ENCODE measurements at regions not wholly inside any gene's neighbourhood (a gene's known extent, or its start where the extent isn't known, plus 50 kb on each side); places are given as distances from the start of the nearest gene placed in this dataset.

DNA sequence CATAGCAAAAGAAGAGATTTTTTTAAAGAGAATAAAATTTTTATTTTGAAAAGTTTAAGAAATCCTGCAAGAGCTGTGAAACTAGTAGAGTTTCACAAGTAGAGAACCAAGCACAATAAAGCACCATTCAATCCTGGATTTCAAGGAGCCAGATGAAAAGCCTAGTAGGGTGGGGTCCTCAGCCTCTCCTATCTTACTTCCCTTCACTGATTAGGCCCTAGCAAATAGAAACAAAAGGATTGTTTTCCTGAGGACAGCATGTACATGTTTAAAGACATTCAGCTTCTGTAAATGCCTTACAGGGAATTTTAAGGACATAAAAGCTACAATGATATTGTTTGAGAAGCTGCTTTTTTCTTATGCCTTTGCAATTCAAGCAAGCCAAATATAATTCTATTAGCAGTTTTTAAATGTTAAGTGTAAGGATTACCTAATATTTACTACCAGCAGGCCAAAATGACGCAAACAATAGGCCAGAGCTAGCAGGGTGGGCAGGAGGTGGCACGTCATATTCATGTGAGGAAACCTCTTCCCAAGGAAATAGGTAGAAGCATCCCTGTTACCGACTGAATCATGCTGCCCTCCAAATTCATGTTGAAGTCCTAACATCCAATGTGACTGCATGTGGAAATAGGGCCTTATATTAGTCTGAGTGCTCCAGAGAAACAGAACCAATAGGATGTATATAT, 337.6 kb downstream of the MLLT3 start:
- H3K9me3 ChIP-seq (ENCODE audit: low read depth) = no peaks in the 10 kb centered on the region
- no peak for DNase-seq (ENCODE audit: low read depth in 1 of 2, low spot score in 1 of 2)
- H3K27ac ChIP-seq = no peak overlapping the region

DNA sequence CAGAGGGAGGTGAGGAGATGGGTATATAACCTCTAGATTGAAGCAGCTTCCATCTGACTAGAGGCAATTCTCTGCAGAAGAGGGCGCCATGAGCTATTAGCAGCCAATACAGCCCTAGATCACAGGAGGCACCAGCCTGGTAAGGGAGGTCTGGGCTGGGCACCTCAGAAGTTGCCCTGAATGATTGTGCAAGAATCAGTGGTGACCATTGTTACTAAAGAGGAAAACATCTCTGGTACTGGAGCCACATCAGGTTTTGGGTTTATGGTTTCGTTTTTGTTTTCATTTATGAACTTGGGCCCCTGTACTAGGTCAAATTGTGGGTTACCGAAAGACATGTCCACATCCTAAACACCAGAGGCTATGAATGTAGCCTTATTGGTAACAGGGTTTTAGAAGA, 342.0 kb downstream of the MLLT3 start:
- Histone ChIP-seq H3K9me3 (ENCODE audit: low read depth) (no peaks in the 10 kb centered on the region), H3K4me1 (ENCODE audit: low read depth) (no peaks in the 10 kb centered on the region), H3K27ac (no peak overlapping the region), H3K27me3 (no peaks in the 10 kb centered on the region), H3K4me3 (no peak overlapping the region), H3K36me3 (no peaks in the 10 kb centered on the region)
- TF ChIP-seq, protein P1, sequence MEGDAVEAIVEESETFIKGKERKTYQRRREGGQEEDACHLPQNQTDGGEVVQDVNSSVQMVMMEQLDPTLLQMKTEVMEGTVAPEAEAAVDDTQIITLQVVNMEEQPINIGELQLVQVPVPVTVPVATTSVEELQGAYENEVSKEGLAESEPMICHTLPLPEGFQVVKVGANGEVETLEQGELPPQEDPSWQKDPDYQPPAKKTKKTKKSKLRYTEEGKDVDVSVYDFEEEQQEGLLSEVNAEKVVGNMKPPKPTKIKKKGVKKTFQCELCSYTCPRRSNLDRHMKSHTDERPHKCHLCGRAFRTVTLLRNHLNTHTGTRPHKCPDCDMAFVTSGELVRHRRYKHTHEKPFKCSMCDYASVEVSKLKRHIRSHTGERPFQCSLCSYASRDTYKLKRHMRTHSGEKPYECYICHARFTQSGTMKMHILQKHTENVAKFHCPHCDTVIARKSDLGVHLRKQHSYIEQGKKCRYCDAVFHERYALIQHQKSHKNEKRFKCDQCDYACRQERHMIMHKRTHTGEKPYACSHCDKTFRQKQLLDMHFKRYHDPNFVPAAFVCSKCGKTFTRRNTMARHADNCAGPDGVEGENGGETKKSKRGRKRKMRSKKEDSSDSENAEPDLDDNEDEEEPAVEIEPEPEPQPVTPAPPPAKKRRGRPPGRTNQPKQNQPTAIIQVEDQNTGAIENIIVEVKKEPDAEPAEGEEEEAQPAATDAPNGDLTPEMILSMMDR (IDR thresholded peaks at IDR 0.05; ENCODE audit: low read depth, low read length) = no peak
- no peak for DNase-seq (ENCODE audit: low read depth in 1 of 2, low spot score in 1 of 2)

More for the DNA sequence above, 337.6 kb downstream of the MLLT3 start:
- Histone ChIP-seq H3K4me1 (ENCODE audit: low read depth) (no peaks in the 10 kb centered on the region), H3K36me3 (no peaks in the 10 kb centered on the region), H3K27me3 (no peaks in the 10 kb centered on the region), H3K4me3 (no peak overlapping the region)
- TF ChIP-seq, protein P1 (IDR thresholded peaks at IDR 0.05; ENCODE audit: low read depth, low read length) = no peak

DNA sequence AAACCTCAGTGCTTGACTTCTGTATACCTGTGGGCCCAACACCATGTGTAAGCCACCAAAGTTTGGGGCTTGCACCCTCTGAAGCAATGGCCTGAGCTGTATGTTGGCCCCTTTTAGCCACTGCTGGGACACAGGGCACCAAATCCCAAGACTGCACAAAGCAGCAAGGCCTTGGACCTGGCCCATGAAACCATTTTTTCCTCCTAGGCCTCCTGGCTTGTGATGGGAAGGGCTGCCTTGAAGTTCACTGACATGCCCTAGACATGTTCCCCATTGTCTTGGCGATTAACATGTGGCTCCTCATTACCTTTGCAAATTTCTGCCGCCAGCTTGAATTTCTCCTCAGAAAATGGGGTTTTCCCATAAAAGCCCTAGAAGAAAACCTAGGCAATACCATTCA, 345.5 kb downstream of the MLLT3 start:
- no peaks in the 10 kb centered on the region for H3K27me3 ChIP-seq

DNA sequence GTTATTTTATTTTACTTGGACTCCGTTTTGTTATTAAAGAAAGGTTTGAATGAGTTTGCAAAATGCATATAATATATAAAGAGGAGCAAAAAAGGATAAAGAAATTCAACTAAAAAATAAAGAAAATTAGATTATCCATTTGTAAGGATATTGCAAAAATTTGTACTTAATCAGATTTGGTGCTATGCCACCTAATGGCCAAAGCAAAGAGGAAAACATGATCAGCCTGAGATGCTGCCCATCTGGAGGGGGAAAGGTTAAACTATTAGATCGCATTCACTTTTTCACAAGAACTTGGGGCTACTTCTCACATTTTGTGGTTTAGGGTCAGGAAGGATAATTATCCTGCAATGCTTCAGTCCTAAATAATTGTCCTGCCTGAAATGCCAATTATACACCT, 350.6 kb downstream of the MLLT3 start:
- no peaks in the 10 kb centered on the region for H3K36me3 ChIP-seq
- no peaks in the 10 kb centered on the region for H3K9me3 ChIP-seq (ENCODE audit: low read depth)
- no peak overlapping the region for H3K4me3 ChIP-seq
- TF ChIP-seq, protein P1 (IDR thresholded peaks at IDR 0.05; ENCODE audit: low read depth, low read length) = no peak
- H3K27me3 ChIP-seq = no peaks in the 10 kb centered on the region
- no peak for DNase-seq (ENCODE audit: low read depth in 1 of 2, low spot score in 1 of 2)
- no peak overlapping the region for H3K27ac ChIP-seq
- peaks cover 5% of the 10 kb centered on the region for H3K4me1 ChIP-seq (ENCODE audit: low read depth)

More for the DNA sequence above, 345.5 kb downstream of the MLLT3 start:
- no peaks in the 10 kb centered on the region for H3K9me3 ChIP-seq (ENCODE audit: low read depth)
- H3K36me3 ChIP-seq = no peaks in the 10 kb centered on the region
- no peak overlapping the region for H3K27ac ChIP-seq
- TF ChIP-seq, protein P1 (IDR thresholded peaks at IDR 0.05; ENCODE audit: low read depth, low read length) = no peak
- no peak overlapping the region for H3K4me3 ChIP-seq
- DNase-seq (ENCODE audit: low read depth in 1 of 2, low spot score in 1 of 2) = no peak
- no peaks in the 10 kb centered on the region for H3K4me1 ChIP-seq (ENCODE audit: low read depth)

DNA sequence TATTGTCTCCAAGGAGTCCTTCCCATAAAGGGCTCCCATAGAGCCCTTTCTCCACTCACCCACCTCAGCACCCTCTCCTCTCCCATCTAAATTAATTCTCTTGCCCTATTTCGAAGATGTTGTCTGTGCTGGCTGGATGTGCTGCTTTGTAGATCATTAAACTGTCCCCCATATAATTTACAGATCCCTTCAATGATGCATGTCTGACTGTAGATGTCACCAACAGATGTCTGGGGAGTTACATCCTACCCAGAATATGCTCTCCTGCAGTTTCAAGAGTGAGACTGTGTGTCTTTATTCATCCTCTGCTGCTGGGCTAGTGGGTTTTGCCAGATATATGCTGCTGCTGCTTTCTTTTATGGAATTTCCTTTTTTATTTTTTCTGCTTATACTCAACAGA, 351.2 kb downstream of the MLLT3 start:
- no peaks in the 10 kb centered on the region for H3K36me3 ChIP-seq

More for the DNA sequence above, 351.2 kb downstream of the MLLT3 start:
- Histone ChIP-seq H3K27me3 (no peaks in the 10 kb centered on the region), H3K9me3 (ENCODE audit: low read depth) (no peaks in the 10 kb centered on the region), H3K4me1 (ENCODE audit: low read depth) (peaks cover 5% of the 10 kb centered on the region), H3K4me3 (no peak overlapping the region), H3K27ac (no peak overlapping the region)
- TF ChIP-seq, protein P1 (IDR thresholded peaks at IDR 0.05; ENCODE audit: low read depth, low read length) = no peak
- DNase-seq (ENCODE audit: low read depth in 1 of 2, low spot score in 1 of 2) = no peak
